ENCODE measurements at regions not wholly inside any gene's neighbourhood (a gene's known extent, or its start where the extent isn't known, plus 50 kb on each side); places are given as distances from the start of the nearest gene placed in this dataset.
"Not testable (repeated sequence)": the region's sequence is repeated elsewhere in the genome, so short reads cannot be mapped to it uniquely, and the experiment has no call there.

GRCh38 chr2:7646024-7646423 is 728.8 kb downstream of the RNF144A start:
- DNase-seq (ENCODE audit: low read depth) = no peak

GRCh38 chr2:7646661-7647060 is 729.4 kb downstream of the RNF144A start:
- no peak for DNase-seq (ENCODE audit: low read depth)

- no peak for DNase-seq (ENCODE audit: low read depth)
These were observed 731.1 kb downstream of the RNF144A start for GRCh38 chr2:7648221-7648795.

- no peak for DNase-seq (ENCODE audit: low read depth)
These were observed 732.4 kb downstream of the RNF144A start for GRCh38 chr2:7649461-7650228.

- DNase-seq (ENCODE audit: low read depth) = no peak
These were observed 736.4 kb downstream of the RNF144A start for GRCh38 chr2:7653617-7654016.

- no peak for DNase-seq (ENCODE audit: low read depth)
These were observed 738.4 kb downstream of the RNF144A start for GRCh38 chr2:7655629-7656028.

GRCh38 chr2:7657526-7657925 is 740.3 kb downstream of the RNF144A start:
- DNase-seq (ENCODE audit: low read depth) = not testable (repeated sequence)

GRCh38 chr2:7658486-7658885 is 741.3 kb downstream of the RNF144A start:
- no peak for DNase-seq (ENCODE audit: low read depth)

DNA sequence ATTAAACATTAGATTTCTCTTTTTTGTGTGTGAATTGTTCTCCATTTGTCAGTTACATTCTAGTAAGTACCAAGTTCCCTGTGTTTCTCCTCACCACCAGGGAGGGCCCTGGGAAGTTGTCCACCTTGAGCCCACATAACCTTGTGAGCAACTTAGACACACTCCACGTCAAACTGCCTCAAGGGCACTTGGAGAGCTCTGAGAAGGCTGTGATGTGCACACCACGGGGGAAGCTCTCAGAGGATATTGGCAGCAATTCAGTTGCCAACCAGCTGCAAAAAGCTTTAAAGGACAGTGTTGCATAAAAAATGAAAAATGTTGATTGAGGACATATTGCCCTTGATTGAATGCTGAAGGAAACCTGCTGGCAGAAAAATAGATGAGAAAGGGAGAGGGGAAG is 743.6 kb downstream of the RNF144A start:
- DNase-seq (ENCODE audit: low read depth) = no peak

- no peak for DNase-seq (ENCODE audit: low read depth)
These were observed 744.3 kb downstream of the RNF144A start for GRCh38 chr2:7661502-7661901.

GRCh38 chr2:7665880-7666279 is 748.7 kb downstream of the RNF144A start:
- DNase-seq (ENCODE audit: low read depth) = no peak

DNA sequence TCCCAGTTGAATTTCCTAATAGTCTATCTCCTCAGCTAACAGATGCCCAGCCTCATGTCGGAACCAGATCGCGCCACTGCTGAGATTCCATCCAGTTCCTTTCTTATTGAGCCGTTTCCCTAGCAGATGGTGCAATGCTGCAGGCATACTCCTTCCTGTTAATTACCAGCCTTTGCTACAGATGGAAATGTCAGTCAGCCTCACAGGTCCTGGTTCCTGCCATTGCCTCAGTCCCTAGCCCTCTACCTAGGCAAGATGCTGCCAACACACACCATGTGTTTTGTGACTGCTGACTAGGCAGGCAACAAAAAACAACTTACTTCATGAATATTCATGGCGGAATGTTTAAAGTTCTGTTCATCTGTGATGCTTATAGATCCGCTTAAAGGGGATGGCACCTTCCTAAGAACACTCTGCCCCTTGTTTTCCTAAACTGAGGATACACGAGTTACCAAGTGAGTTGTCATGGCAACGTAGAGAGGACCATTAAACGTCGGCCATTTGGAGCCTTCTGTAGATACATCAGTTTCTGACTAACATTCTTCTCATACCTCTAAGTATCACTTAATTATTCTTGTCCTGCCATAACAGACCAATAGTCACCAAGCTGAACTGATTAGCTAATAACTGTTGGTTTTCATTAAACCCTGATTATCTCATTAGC is 749.5 kb downstream of the RNF144A start:
- no peak for DNase-seq (ENCODE audit: low read depth)

GRCh38 chr2:7667260-7667757 is 750.1 kb downstream of the RNF144A start:
- DNase-seq (ENCODE audit: low read depth) = no peak

- DNase-seq (ENCODE audit: low read depth) = no peak
These were observed 753.9 kb downstream of the RNF144A start for GRCh38 chr2:7670905-7671641.

DNA sequence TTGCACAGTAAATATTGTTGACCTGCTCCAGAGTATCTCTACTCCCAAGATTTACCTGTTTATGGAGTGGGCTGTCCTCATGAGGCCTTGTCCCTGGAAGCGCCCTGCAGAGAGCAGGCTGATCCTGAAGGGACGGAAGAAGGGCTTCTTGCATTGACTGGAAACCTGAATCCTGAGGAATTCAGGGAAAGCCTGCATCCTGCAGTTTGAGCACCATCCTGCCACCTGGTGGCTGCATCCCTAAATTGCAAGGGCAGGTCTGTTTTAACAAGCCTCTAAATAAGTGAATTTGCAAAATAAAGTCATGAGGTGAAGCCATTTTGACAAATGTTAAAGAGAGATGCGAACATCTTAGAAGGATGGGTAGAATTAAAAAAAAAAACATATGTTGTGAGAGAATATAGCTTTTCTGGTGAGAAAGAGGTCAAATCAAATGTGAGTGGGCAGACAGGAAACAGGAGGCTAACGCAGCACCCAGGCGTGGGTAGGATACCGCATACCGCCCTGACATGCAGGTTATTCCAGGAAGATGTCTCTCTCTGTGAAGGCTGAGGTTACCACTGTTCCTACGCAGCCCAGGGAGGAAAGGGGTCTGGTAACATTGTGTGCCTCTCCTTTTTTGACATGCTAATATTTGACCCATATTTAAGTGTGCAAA is 754.9 kb downstream of the RNF144A start:
- DNase-seq (ENCODE audit: low read depth) = no peak

- no peak for DNase-seq (ENCODE audit: low read depth)
These were observed 755.5 kb downstream of the RNF144A start for GRCh38 chr2:7672685-7673071.

DNA sequence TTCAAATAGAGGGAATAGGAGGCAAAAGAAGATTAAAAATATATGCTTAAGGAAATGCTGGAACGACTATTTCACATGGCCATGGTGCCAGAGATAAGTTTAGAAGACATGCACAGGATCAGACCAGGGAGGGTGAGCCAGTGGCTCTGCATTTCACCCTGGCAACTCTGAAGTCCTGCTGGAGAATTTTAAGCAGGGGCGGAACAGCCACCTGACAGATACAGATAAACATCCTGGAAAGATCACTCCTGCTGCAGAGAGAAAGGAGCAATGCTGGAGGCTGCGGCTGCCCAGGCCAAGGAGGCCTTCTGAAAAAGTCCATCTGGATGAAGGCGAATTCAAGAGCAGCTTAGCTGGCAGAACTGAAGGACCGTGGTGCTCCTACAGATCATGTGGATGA is 755.9 kb downstream of the RNF144A start:
- no peak for DNase-seq (ENCODE audit: low read depth)

DNA sequence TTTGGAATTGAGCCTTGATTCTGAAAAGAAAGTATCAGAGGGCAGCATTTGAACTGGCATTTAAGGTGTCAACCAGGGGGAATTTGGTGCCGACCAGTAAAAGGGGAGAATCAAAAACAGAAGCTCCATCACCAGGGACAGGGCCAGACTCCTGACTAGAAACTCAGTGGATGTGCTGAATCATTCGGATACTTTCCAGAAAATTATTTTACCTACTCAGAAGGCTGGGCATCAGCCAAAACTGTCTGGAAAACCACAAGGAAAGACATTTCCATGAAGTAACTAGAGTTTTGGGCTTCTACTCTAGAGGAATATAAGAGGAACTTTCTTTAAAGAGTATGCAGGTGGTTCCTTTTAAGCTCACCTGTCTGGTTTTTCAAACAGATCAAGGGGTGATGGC is 756.6 kb downstream of the RNF144A start:
- peak; percentile 68 for DNase-seq (ENCODE audit: low read depth)

DNA sequence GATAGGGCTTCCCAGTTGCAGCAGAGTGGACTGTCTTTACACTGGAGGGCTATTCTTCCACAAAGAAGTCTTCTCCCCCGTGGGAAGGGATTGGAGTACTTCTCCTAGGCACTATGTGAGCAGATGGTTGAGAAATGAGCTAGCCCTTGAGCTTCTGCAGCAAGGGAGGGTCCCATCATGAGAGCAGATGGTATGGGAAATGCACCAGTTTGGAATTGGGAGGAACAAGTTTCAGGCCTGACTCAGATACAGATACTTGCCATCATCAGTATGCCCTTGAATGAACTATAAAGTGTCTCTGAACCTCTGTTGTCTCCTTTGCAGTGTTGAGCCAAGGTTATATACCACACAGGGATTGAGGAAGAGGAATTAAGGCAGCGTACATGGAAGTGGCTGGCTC is 757.4 kb downstream of the RNF144A start:
- DNase-seq (ENCODE audit: low read depth) = no peak

- no peak for DNase-seq (ENCODE audit: low read depth)
These were observed 759.5 kb downstream of the RNF144A start for GRCh38 chr2:7676714-7677113.

GRCh38 chr2:7681881-7682461 is 764.8 kb downstream of the RNF144A start:
- no peak for DNase-seq (ENCODE audit: low read depth)

DNA sequence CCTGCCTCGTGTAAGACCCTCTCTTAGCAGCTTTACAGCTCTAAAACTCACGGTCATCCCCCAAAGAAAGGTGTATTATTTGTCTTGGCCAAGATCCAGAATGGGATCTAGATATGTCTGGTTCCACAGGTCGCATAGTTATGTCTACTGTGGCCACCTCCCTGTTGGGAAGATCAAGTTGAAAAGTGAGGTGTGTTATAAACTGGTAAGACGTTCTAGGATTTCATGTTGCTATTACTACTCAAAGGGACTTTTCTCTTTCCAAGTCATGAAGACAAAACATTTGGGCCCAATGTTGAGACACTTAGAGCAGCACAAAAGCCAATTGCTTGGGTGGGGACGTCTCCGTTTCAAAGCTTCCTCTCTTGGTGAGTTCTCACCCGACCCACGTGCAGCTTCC is 766.0 kb downstream of the RNF144A start:
- no peak for DNase-seq (ENCODE audit: low read depth)

Data from stromal cell of bone marrow (primary cell).